ENCODE measurements at regions not wholly inside any gene's neighbourhood (a gene's known extent, or its start where the extent isn't known, plus 50 kb on each side); places are given as distances from the start of the nearest gene placed in this dataset.

GRCh38 chr6:43951063-43951755 lies 176.0 kb downstream of the MRPL14 start:
- H3K4me3 ChIP-seq (ENCODE audit: low read depth in 2 of 2, low read length in 2 of 2), result no peak overlapping the region
- ChIA-PET POLR2A (no interaction called here), CTCF (interaction anchor here (0.6 to 0.9 kb wide), 3 partner anchors 95 to 183 kb away, joined by 3 to 5 read pairs (median 3); no protein-coding TSS in a partner anchor)
- H3K27ac ChIP-seq (ENCODE audit: low read length), result peak overlapping the region; percentile 59; the same call in 1 of the 2 replicates
- H3K9me3 ChIP-seq (ENCODE audit: control insufficient read depth, insufficient read depth, low read depth, low read length), result peaks cover under 1% of the 10 kb centered on the region; the same call in 1 of the 2 replicates
- no TSS peak for BruUV-seq (replicated peaks)
- H3K36me3 ChIP-seq (ENCODE audit: control insufficient read depth, insufficient read depth, low read length), result no peaks in the 10 kb centered on the region
- H3K27me3 ChIP-seq (ENCODE audit: control insufficient read depth, insufficient read depth, low read length), result no peaks in the 10 kb centered on the region
- in situ Hi-C loops (cut with HindIII; ENCODE audit: low pct_unique_long_range_greater_than_20kb, low sequenced_read_pairs) (no loop called here), intact Hi-C loops (cut with micrococcal nuclease; ENCODE audit: unreplicated experiment) (loop anchor here (10.0 kb wide), 1 partner anchor 124 kb away; no protein-coding TSS in a partner anchor)
- no peak for DNase-seq (ENCODE audit: low read depth, low spot score)
- H3K4me1 ChIP-seq (ENCODE audit: control insufficient read depth, insufficient read depth, low read length), result no peaks in the 10 kb centered on the region
- no peak for TF ChIP-seq SIN3A (IDR thresholded peaks at IDR 0.05; ENCODE audit: borderline replicate concordance, insufficient read depth, low read depth, low read length)
- TF ChIP-seq, protein P1, sequence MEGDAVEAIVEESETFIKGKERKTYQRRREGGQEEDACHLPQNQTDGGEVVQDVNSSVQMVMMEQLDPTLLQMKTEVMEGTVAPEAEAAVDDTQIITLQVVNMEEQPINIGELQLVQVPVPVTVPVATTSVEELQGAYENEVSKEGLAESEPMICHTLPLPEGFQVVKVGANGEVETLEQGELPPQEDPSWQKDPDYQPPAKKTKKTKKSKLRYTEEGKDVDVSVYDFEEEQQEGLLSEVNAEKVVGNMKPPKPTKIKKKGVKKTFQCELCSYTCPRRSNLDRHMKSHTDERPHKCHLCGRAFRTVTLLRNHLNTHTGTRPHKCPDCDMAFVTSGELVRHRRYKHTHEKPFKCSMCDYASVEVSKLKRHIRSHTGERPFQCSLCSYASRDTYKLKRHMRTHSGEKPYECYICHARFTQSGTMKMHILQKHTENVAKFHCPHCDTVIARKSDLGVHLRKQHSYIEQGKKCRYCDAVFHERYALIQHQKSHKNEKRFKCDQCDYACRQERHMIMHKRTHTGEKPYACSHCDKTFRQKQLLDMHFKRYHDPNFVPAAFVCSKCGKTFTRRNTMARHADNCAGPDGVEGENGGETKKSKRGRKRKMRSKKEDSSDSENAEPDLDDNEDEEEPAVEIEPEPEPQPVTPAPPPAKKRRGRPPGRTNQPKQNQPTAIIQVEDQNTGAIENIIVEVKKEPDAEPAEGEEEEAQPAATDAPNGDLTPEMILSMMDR (IDR thresholded peaks at IDR 0.05), result peak; percentile 74
- no peak for TF ChIP-seq POLR2AphosphoS5 (IDR thresholded peaks at IDR 0.05; ENCODE audit: low read depth, low read length)
- no peak for TF ChIP-seq TCF7L2 (IDR thresholded peaks at IDR 0.05; ENCODE audit: low read depth, low read length)
- TF ChIP-seq, protein P2, sequence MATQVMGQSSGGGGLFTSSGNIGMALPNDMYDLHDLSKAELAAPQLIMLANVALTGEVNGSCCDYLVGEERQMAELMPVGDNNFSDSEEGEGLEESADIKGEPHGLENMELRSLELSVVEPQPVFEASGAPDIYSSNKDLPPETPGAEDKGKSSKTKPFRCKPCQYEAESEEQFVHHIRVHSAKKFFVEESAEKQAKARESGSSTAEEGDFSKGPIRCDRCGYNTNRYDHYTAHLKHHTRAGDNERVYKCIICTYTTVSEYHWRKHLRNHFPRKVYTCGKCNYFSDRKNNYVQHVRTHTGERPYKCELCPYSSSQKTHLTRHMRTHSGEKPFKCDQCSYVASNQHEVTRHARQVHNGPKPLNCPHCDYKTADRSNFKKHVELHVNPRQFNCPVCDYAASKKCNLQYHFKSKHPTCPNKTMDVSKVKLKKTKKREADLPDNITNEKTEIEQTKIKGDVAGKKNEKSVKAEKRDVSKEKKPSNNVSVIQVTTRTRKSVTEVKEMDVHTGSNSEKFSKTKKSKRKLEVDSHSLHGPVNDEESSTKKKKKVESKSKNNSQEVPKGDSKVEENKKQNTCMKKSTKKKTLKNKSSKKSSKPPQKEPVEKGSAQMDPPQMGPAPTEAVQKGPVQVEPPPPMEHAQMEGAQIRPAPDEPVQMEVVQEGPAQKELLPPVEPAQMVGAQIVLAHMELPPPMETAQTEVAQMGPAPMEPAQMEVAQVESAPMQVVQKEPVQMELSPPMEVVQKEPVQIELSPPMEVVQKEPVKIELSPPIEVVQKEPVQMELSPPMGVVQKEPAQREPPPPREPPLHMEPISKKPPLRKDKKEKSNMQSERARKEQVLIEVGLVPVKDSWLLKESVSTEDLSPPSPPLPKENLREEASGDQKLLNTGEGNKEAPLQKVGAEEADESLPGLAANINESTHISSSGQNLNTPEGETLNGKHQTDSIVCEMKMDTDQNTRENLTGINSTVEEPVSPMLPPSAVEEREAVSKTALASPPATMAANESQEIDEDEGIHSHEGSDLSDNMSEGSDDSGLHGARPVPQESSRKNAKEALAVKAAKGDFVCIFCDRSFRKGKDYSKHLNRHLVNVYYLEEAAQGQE (IDR thresholded peaks at IDR 0.05; ENCODE audit: insufficient read depth in 1 of 2, low read depth in 2 of 2, low read length in 1 of 2), result no peak
- peak; percentile 89 for ATAC-seq

DNA sequence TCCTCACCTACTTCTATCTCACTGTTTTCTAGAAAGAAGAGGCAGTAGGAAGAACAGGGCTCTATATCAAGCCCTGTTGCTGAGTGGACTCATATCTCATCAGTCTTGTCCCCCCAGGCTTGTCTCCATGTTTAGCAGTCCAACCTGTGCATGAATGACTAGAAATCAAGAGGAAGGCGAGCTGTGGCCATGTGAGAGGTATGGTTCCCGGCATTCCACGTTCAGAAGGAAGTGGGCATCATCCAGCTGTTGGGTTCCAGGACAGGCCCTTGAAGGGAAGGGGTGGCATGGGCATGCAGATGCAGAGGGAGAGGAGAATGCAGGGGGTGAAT lies 176.6 kb downstream of the MRPL14 start:
- ChIA-PET POLR2A (no interaction called here), CTCF (interaction anchor here (0.6 to 0.9 kb wide), 3 partner anchors 95 to 183 kb away, joined by 3 to 5 read pairs (median 3); no protein-coding TSS in a partner anchor)
- Histone ChIP-seq H3K4me1 (ENCODE audit: control insufficient read depth, insufficient read depth, low read length) (no peaks in the 10 kb centered on the region), H3K27me3 (ENCODE audit: control insufficient read depth, insufficient read depth, low read length) (no peaks in the 10 kb centered on the region), H3K4me3 (ENCODE audit: low read depth in 2 of 2, low read length in 2 of 2) (no peak overlapping the region), H3K36me3 (ENCODE audit: control insufficient read depth, insufficient read depth, low read length) (no peaks in the 10 kb centered on the region), H3K27ac (ENCODE audit: low read length) (peak overlapping the region; percentile 31; the same call in 1 of the 2 replicates), H3K9me3 (ENCODE audit: control insufficient read depth, insufficient read depth, low read depth, low read length) (peaks cover 3% of the 10 kb centered on the region; the same call in 1 of the 2 replicates)
- TF ChIP-seq SIN3A (IDR thresholded peaks at IDR 0.05; ENCODE audit: borderline replicate concordance, insufficient read depth, low read depth, low read length), result no peak
- TF ChIP-seq, protein P1 (IDR thresholded peaks at IDR 0.05), result no peak
- TF ChIP-seq, protein P2 (IDR thresholded peaks at IDR 0.05; ENCODE audit: insufficient read depth in 1 of 2, low read depth in 2 of 2, low read length in 1 of 2), result no peak
- no peak for TF ChIP-seq TCF7L2 (IDR thresholded peaks at IDR 0.05; ENCODE audit: low read depth, low read length)
- no peak for TF ChIP-seq POLR2AphosphoS5 (IDR thresholded peaks at IDR 0.05; ENCODE audit: low read depth, low read length)
- intact Hi-C loops (cut with micrococcal nuclease; ENCODE audit: unreplicated experiment), result loop anchor here (10.0 kb wide), 1 partner anchor 124 kb away; no protein-coding TSS in a partner anchor
- BruUV-seq (replicated peaks), result no TSS peak
- in situ Hi-C loops (cut with HindIII; ENCODE audit: low pct_unique_long_range_greater_than_20kb, low sequenced_read_pairs), result no loop called here
- ATAC-seq (no peak), DNase-seq (ENCODE audit: low read depth, low spot score) (no peak)

All from Panc1 (cell line).